ENCODE measurements at regions not wholly inside any gene's neighbourhood (a gene's known extent, or its start where the extent isn't known, plus 50 kb on each side); places are given as distances from the start of the nearest gene placed in this dataset.
"Not testable (repeated sequence)": the region's sequence is repeated elsewhere in the genome, so short reads cannot be mapped to it uniquely, and the experiment has no call there.

DNA sequence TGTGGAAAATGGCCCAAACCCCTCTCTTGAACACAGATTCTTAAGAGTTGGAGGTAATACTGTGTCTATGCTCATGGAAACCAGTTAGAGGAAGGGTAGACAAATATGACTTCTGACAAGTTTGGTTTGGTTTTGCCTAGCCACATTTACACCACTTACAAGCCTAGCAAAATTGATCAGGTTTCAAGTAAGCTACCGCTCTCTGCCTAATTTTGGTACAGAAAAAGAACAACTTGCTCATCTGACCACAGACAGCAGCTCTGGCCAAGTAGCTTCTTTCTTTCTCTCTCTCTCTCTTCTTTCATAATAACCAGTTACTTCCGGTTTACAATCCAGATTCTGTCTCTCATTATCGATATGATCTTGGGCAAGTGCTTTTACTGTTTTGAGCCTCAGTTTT lies 260.0 kb downstream of the GLUD2 start:
- no peak for DNase-seq

DNA sequence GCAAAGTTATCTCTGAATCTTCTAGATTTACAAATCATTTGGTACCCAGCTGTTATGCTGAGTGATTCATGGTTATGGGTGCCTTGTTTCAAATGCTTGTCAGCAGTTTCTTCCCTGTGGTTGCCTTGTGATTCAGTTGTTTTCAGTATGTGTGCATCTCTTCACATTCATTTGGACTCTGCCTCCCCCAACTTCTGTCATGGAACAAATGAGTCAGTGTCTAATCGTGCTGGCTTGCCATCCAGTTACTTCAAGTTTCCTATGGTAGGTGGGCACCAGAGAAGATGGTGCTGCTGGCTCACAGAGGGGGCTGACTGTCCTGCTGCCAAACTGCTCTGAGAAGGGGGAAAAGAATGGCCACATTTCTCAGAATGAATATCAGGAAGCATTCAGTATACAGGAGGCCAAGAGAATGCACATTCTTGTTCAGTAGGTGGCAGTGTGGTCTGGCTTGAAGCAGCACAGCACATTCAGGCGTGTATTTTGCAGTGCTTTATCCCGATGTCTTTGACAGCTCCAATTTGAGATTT lies 260.9 kb downstream of the GLUD2 start:
- no peak for DNase-seq

DNA sequence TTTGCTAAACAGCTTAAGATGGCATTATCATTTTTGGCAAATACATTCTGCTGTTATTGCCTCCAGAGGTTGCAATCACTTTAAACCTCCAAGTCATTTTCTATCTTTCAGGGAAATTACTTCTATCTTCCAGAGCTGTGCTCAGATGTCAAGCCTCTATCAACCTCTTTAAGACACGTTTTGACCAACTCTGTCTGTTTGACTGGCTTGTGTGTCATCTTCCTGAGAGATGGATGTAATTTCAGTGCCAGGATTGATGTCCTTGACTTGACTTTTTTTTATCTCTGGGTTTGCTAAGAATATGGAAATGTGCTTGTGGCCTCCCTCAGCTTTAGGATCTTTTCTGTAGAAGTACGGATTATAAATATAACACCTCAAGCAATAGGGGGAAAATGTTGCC lies 263.4 kb downstream of the GLUD2 start:
- DNase-seq: no peak

DNA sequence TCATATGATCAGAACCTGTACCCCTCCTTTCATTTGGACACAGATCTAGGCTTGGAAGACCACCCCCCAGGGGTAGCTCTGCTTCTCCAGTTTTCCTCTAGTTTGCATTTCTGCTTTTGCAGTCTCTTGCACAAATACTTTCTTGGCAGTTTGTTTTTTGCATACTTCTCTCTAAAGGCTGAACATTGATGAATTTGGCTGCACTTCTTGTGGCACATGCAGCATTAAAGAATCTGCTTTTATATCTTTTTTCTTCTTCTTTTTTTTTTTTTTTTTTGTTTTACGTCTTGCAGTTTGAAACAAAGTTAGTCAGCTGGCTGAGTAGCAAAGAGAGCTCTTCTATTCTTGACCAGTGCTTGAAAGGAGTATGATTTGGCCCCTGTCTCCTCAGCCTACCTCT lies 273.0 kb downstream of the GLUD2 start:
- no peak for DNase-seq

DNA sequence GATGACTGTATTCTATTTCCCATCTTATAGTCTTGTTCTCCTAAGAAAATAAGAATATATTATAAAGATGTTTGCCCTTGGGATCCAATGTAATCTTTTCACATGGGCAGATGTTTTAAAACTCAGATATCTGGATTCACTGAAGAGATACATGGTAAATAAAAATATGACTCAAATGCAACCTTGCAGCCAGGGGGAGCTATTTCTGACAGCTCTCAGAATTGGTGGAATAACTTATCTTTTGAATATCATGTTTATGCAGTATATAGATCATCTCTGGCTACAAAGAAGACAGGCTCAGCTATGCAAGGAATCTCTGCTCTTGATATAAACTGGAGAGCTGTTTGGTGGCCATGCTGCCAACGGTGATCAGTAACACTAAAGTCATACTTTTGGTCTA lies 274.7 kb downstream of the GLUD2 start:
- no peak for DNase-seq

DNA sequence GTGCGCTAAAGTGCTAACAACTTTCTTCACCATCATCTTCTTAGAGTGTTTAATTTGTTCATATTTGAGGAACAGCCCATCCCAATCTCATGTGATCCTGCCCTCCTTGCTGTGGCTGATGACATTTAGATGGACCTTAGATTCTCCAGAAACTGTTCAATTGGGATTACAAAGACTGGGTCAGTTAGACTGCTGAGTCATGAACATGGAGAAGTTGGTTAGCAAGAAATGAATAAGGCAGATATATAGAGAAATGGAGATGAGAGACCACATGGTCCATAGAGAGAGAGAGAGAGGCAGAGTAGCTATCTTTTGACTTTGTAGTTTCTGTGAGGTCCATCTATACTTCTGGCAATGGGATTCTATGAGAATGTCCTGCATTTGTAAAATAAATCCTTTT lies 275.9 kb downstream of the GLUD2 start:
- DNase-seq: no peak

DNA sequence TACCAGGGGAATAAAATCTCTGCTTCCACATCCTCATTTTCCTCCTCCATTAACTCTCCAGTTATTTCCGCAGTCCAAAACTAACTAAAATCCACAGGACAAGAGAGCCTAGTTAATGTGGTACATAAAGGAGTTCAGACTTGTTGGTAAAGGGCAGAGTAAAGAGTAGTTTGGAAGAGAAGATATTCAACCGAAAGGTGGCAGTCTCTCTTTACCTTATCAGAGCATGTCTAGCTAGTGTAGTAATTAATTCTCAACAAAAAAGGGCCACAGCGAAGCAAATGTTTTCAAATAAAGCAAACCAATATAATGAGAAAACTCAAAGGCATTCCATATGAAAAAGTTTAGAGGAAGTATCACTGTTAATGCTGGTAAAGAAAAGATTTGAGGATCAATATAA lies 286.5 kb downstream of the GLUD2 start:
- DNase-seq: no peak

DNA sequence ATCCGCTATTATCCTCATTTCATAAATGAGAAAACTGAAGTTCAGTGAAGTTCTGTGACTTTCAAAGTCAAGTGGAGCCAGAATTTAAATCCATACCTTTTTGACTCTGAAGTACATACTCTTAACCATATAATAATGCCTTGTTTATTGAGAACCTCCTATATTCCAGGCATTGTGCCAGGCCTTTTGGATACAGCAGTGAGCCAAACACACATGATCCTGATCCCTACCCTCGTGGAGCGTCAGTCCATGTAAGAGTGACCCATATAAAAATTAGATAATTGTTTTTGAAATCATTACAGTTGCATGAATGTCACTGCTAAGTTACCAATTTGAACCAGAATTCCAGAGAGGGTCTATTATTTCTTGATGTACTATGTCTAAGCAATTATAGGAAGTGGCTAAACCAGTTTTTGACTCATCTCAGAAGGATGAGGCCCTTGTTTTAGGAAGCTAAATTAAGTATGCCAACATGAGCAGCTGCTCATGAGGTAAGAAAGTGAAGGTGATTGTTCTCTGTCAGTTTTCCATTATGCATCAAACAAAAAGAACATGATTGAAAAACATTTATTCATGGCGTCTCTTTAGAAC lies 289.5 kb downstream of the GLUD2 start:
- DNase-seq: no peak

DNA sequence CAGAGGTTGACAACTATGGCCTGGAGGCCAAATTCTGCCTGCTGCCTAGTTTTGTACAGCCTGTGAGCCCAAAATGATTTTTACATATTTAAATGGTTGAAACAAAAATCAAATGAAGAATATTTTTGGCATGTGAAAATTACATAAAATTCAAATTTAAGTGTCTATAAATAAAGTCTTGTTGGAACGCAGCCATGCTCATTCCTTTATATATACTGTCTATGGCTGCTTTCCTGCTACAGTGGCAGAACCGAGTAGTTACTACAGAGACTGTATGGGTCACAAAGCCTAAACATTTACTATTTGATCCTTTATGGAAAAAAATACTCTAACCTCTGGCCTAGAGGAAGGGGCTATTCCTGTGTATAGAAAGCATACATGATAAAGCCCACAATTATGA lies 290.4 kb downstream of the GLUD2 start:
- no peak for DNase-seq

DNA sequence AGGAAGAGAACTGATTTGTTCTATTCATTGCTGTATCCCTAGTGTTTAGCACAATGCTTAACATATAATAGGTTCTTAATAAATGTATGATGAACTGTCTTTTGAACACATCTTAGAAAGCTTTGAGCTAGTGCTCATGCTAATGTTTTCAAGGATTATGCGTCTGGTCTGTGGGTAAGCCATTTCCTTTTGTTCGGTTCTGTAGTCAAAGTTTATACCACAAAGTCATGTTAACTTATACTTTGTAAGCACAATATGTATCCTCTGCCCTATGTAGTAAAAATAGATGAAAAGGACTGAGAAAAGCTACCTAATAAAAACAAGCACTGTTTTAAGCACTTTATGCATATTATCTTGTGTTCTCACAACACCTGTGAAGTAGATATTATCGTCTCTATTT lies 301.9 kb downstream of the GLUD2 start:
- no peak for DNase-seq

DNA sequence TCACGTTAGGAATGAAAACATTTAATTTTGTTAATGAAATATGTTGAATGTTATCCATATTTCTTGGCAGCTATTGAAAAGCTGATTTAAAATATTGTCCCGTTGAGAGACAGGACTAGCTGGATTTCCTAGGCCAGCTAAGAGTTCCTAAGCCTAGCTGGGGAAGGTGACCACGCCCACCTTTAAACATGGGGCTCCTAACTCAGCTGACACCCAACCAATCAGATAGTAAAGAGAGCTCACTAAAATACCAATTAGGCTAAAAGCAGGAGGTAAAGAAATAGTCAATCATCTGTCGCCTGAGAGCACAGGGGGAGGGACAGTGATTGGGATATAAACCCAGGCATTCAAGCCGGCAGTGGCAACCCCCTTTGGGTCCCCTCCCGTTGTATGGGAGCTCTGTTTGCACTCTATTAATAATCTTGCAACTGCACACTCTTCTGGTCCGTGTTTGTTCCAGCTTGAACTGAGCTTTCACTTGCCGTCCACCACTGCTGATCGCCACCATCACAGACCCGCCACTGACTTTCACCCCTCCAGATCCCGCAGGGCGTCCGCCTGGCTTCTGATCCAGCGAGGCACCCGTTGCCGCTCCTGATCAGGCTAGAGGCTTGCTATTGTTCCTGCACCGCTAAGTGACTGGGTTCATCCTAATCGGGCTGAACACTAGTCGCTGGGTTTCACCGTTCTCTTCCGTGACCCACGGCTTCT lies 308.9 kb downstream of the GLUD2 start:
- DNase-seq: no peak

DNA sequence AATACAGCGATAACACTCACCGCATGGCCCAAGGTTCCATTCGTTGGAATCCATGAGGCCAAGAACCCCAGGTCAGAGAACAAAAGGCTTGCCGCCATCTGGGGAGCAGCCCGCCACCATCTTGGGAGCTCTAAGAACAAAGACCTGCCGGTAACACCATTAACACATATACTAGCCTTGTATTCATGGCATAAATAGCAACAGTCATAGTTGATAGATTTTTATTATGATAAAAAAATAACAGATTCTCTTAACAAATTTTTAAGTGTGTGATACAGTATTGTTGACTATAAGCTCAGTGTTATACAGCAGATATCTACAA lies 309.4 kb downstream of the GLUD2 start:
- DNase-seq: no peak

DNA sequence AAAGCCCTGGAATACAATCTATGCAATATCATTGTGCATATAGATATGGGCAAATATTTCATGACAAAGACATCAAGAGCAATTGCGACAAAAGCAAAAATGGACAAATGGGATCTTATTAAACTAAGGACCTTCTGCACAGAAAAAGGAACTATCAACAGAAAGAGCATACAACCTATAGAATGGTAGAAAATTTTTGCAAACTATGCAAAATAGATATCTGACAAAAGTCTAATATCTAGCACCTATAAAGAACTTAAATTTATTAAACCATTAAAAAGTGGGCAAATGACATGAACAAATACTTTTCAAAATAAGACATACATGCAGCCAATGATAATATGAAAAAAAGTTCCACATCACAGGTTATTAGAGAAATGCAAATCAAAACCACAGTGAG lies 312.9 kb downstream of the GLUD2 start:
- DNase-seq: no peak

DNA sequence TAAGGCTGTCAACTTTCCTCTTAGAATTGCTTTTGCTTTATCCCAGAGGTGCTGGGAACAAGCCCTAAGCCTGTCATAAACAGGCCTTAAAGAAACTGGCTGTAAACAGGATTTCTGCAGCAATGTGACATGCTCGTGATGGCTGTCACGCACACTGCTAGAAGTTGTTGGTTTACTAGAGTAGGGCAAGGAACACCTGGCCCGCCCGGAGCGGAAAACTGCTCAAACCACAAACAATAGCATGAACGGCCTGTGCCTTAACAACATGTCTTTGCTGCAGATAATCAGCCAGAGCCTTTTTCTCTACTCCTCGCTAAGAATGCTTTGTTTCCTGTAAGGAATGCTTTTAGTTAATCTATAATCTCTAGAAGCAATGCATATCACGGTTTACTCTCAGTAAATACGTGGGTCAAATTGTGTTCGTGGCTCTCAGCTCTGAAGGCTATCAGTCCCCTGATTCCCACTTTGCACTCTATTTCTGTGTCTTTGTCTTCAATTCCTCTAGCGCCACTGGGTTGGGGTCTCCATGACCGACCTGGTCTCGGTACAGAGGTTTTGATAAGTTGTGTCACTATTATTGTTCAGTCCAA lies 318.3 kb downstream of the GLUD2 start:
- DNase-seq: no peak

DNA sequence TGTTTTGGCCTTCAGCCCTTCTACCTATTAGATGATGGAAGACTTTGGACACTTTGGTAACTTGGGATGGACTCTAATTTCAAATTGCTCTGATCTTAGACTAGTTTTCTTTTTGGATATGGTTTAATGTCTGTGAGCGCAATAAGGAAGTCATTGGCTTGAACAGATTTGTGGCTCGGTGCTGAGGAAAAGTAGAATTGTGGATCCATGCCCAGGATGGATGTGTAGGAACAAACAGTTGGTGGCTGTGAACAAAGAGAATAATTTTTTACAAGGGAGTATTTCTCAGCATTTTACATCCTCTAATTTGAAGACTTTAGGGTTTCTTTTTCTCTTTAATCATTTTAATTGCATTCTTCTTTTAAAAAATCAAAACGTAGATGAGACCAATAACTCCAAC lies 327.1 kb downstream of the GLUD2 start:
- DNase-seq: no peak

DNA sequence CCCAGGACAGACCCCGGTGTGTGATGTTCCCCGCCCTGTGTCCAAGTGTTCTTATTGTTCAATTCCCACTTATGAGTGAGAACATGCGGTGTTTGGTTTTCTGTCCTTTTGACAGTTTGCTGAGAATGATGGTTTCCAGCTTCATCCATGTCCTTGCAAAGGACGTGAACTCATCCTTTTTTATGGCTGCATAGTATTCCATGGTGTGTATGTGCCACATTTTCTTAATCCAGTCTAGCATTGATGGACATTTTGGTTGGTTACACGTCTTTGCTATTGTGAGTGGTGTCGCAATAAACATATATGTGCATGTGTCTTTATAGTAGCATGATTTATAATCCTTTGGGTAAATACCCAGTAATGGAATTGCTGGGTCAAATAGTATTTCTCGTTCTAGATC lies 334.5 kb downstream of the GLUD2 start:
- not testable (repeated sequence) for DNase-seq

DNA sequence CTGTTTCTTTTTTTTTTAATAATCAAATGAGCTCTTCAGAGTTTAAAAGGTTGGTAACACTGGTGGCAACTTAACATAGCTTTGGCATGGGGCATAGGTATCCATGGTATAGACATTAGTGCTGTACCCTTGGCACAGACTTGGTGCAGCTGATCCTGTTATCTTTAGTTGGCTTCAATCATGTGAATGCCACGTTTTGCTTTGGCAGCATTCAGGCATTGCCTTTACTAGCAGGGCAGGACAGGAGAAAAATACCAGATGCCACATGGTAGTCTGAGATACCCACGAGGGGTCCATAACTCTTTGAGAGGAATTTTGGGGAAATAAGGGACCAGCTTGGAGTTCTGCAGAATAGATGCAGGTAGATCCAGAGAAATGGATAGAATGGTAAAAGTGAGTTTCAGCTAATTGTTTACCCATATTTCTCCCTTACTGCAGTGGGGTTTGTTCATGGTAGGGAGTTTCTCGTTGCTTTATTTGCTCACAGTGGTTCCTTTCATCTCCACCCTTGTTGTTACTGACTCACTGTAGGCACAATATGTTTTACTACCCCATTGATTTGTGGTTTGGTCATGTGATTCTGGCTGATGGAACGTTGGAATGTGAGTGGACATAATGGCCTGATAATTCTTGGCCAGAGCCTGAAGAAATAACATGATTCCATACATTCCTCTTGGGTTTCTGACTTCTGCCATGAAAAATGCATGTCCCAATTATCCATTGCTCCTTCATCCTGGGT lies 342.7 kb downstream of the GLUD2 start:
- DNase-seq: no peak

DNA sequence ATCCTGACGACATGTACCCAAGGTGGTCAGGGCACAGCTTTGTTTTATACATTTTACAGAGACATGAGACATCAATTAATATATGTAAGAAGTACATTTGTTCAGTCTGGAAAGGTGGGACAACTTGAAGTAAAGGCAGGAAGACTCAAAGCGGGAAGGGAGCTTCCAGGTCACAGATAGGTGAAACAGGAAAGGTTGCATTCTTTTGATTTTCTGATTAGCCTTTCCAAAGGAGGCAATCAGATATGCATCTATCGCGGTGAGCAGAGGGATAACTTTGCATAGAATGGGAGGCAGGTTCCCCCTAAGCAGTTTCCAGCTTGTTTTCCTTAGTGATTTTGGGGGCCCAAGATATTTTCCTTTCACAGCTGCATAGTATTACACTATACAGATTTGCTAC lies 358.4 kb downstream of the GLUD2 start:
- no peak for DNase-seq

DNA sequence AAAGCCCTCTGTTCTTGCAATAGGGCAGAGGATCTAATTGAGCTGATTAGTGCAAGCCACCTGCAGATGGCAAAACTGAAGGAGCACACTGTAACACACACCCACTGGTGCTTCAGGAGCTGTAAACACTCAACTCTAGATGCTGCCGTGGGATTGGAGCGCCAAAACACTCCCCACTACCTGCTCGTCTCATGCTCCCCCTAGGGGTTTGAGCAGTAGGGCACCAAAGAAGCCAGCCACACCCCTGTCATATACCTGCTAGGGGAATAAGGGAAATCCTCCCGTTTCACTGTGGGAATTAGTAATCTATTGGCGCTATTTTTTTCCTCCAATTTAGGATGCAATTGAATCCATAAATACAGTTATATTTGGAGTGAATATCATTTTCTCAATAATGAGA lies 360.2 kb downstream of the GLUD2 start:
- DNase-seq: no peak

DNA sequence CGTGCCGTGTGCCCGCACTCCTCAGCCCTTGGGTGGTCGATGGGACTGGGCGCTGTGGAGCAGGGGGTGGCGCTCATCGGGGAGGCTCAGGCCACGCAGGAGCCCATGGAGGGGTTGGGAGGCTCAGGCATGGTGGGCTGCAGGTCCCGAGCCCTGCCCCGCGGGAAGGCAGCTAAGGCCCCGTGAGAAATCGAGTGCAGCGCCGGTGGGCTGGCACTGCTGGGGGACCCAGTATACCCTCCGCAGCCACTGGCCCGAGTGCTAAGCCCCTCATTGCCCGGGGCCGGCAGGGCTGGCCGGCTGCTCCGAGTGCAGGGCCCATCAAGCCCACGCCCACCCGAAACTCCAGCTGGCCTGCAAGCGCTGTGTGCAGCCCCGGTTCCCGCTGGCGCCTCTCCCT lies 384.1 kb downstream of the GLUD2 start:
- not testable (repeated sequence) for DNase-seq

DNA sequence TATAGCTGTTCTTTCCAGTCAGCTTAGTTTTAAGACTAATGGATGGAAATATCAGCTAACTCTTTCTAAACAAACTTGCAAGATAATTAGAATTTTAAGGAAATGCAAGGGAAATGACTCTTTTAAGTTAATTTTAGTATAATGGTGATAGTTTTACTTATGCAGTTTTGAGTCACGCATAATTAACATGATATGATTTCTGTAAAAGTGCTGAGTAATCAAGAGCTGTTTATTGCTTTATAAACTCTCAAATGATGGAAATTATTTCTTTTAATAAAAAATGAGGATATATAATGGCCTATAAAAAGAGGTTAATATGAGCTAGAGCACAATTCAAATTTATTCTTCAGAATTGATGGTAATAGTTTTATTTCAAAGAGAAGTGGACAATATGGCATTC lies 385.9 kb downstream of the GLUD2 start:
- DNase-seq: no peak

DNA sequence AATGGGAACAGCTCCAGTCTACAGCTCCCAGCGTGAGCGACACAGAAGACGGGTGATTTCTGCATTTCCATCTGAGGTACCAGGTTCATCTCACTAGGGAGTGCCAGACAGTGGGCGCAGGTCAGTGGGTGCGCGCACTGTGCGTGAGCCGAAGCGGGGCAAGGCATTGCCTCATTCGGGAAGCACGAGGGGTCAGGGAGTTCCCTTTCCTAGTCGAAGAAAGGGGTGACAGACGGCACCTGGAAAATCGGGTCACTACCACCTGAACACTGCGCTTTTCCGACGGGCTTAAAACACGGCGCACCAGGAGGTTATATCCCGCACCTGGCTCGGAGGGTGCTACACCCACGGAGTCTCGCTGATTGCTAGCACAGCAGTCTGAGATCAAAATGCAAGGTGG lies 390.3 kb downstream of the GLUD2 start:
- DNase-seq: not testable (repeated sequence)

DNA sequence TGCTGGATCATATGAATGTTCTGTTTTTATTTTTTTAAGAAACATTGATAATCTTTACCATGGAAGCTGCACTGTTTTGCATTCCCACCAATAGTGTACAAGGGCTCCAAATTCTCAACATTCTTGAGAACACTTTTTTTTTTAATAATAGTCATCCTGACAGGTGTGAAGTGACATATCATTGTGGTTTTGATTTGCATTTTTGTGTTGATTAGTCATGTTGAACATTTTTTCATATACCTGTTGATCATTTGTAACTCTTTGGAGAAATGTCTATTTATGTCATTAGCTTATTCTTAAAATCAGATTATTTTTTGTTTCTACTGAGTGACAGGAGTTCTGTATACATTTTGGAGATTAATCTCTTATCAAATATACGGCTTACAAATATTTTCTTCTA lies 408.5 kb downstream of the GLUD2 start:
- no peak for DNase-seq

DNA sequence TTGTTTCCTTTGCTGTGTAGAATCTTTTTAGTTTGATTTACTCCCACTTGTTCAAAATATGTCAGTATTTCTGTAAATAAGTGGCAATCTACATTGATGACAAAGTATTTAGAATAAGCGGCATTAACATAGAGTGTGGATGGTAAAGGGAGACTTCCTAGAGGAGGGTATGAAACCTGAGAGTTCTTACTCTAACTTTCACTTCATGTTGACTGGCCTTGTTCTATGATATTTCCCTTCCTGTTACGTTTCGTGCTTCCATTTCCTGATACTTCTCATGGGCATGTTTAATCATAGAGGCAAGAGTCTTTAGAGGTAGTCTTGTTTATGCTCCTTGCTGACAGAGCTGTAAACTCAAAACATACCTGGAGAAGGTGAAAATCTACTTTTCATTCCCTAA lies 408.9 kb downstream of the GLUD2 start:
- DNase-seq: no peak

Measured in GF-D8 (cell line).